Right lobe of liver (tissue), 6 donors: ENCODE measurements at regions not wholly inside any gene's neighbourhood (a gene's known extent, or its start where the extent isn't known, plus 50 kb on each side); places are given as distances from the start of the nearest gene placed in this dataset.

Experiments
- ATAC-seq, 4 donors: fragments of 200-7000 bp; cut with Tn5 transposase; one replicate each; pipeline ENCODE4 v1.9.1; 2020; ENCODE audit warnings: mild to moderate bottlenecking in 4 of 4, moderate library complexity in 4 of 4
- DNase-seq, 3 donors: peaks; one replicate each; pipeline ENCODE4 v3.0.0-alpha.2; 2020
- H3K27ac ChIP-seq, 3 donors: fragments of 200-600 bp; one replicate each; pipeline ENCODE4 v1.8.0; 2022
- H3K27me3 ChIP-seq, 2 donors: fragments of 200-600 bp; one replicate each; pipeline ENCODE4 v1.8.0; 2022
- H3K36me3 ChIP-seq, 4 donors: fragments of 200-600 bp; sonication (generic) in 1 of 4; one replicate each; pipeline versions ENCODE4 v1.5.1 to v1.8.0; 2017 to 2022; ENCODE audit warnings: control low read depth in 1 of 4
- H3K4me1 ChIP-seq, 4 donors: fragments of 200-600 bp; sonication (generic) in 1 of 4; one replicate each; pipeline versions ENCODE4 v1.5.1 to v1.8.0; 2017 to 2022; ENCODE audit warnings: control low read depth in 1 of 4
- H3K4me3 ChIP-seq, 3 donors: fragments of 200-600 bp; one replicate each; pipeline ENCODE4 v1.8.0; 2022
- H3K9me3 ChIP-seq, 4 donors: fragments of 200-600 bp; sonication (generic) in 1 of 4; one replicate each; pipeline versions ENCODE4 v1.5.1 to v1.8.0; 2017 to 2022; ENCODE audit warnings: control low read depth in 1 of 4
- CTCF ChIP-seq, 4 donors: fragments of 200-600 bp in 3 of 4; fragments of 450-650 bp in 1 of 4; IDR thresholded peaks; one replicate each; pipeline versions ENCODE4 v1.5.1 to v1.8.0; 2016 to 2022; ENCODE audit warnings: antibody characterized with exemption in 4 of 4, mild to moderate bottlenecking in 2 of 4
- POLR2A ChIP-seq: fragments of 450-650 bp; IDR thresholded peaks from one replicate; pipeline ENCODE4 v1.6.1; 2017; ENCODE audit warnings: antibody characterized with exemption, mild to moderate bottlenecking
- WGBS: methylation state at CpG from one replicate; pipeline ENCODE4 v1.1.6; 2018; ENCODE audit warnings: low coverage, low lambda C conversion rate; ENCODE audit not compliant: insufficient coverage; ENCODE audit errors: missing lambda C conversion rate; 5-methylcytosine and 5-hydroxymethylcytosine counted together
- intact Hi-C, 2 donors: fragments of 100-400 bp; cut with DNase I; formaldehyde crosslinking; loops; one replicate each; pipeline versions ENCODE4 v1.11.2 to v1.14.1; 2022
- donor health status: DM: no; HTN: yes; CAD: no.
- donor health status: DM: no; HTN: no; CAD: no.
- donor health status: DM: no; HTN: no; CAD: no.
- donor health status: DM: no; HTN: yes; CAD: no.
- donor health status: DM: no; HTN: yes; CAD: no.

GRCh38 chrY:19290925-19291324, 453.6 kb downstream of the KDM5D start:
- WGBS = no CpG with 5 or more reads among the region's 2 CpGs
- H3K27ac ChIP-seq = no peak overlapping the region
- H3K4me1 ChIP-seq = no peaks in the 10 kb centered on the region
- H3K27me3 ChIP-seq = no peaks in the 10 kb centered on the region
- intact Hi-C loops = no loop called here
- no peak overlapping the region for H3K4me3 ChIP-seq
- no peaks in the 10 kb centered on the region for H3K9me3 ChIP-seq
- DNase-seq = no peak
- no peak for ATAC-seq
- no peaks in the 10 kb centered on the region for H3K36me3 ChIP-seq
- TF ChIP-seq CTCF (IDR thresholded peaks at IDR 0.05) = no peak
- TF ChIP-seq POLR2A = no peak

- intact Hi-C loops = no loop called here
- no peak overlapping the region for H3K4me3 ChIP-seq
- no peaks in the 10 kb centered on the region for H3K36me3 ChIP-seq
- DNase-seq = no peak
- H3K4me1 ChIP-seq = no peaks in the 10 kb centered on the region
- ATAC-seq = no peak
- no peaks in the 10 kb centered on the region for H3K27me3 ChIP-seq
- WGBS = no CpG with 5 or more reads among the region's 1 CpG
- no peak overlapping the region for H3K27ac ChIP-seq
- TF ChIP-seq POLR2A (no peak), CTCF (IDR thresholded peaks at IDR 0.05) (no peak)
- no peaks in the 10 kb centered on the region for H3K9me3 ChIP-seq
Observed at GRCh38 chrY:19274076-19274475, 470.4 kb downstream of the KDM5D start.

GRCh38 chrY:19268331-19268730, 476.2 kb downstream of the KDM5D start:
- no peak for TF ChIP-seq POLR2A
- no peak for TF ChIP-seq CTCF (IDR thresholded peaks at IDR 0.05)
- intact Hi-C loops = no loop called here
- no CpG with 5 or more reads among the region's 2 CpGs for WGBS
- no peaks in the 10 kb centered on the region for H3K4me1 ChIP-seq
- no peaks in the 10 kb centered on the region for H3K9me3 ChIP-seq
- H3K36me3 ChIP-seq = no peaks in the 10 kb centered on the region
- no peak overlapping the region for H3K4me3 ChIP-seq
- no peak overlapping the region for H3K27ac ChIP-seq
- no peak for ATAC-seq
- DNase-seq = no peak
- no peaks in the 10 kb centered on the region for H3K27me3 ChIP-seq

- no CpG with 5 or more reads among the region's 2 CpGs for WGBS
- no peaks in the 10 kb centered on the region for H3K36me3 ChIP-seq
- intact Hi-C loops = no loop called here
Observed at GRCh38 chrY:19265404-19265803, 479.1 kb downstream of the KDM5D start.

More at GRCh38 chrY:19265404-19265803, 479.1 kb downstream of the KDM5D start:
- no peak for TF ChIP-seq CTCF (IDR thresholded peaks at IDR 0.05)
- TF ChIP-seq POLR2A = no peak
- no peaks in the 10 kb centered on the region for H3K4me1 ChIP-seq
- no peak for ATAC-seq
- H3K27me3 ChIP-seq = no peaks in the 10 kb centered on the region
- no peak for DNase-seq
- no peak overlapping the region for H3K27ac ChIP-seq
- H3K9me3 ChIP-seq = no peaks in the 10 kb centered on the region
- no peak overlapping the region for H3K4me3 ChIP-seq
